GM23248 (cell line): ENCODE measurements at regions not wholly inside any gene's neighbourhood (a gene's known extent, or its start where the extent isn't known, plus 50 kb on each side); places are given as distances from the start of the nearest gene placed in this dataset.
"Not testable (repeated sequence)": the region's sequence is repeated elsewhere in the genome, so short reads cannot be mapped to it uniquely, and the experiment has no call there.

Experiments
- DNase-seq: peaks from one replicate; pipeline ENCODE4 v3.0.0-alpha.2; 2015
- H2AFZ ChIP-seq: fragments of 200-600 bp; sonication (generic); 2 replicates; pipeline ENCODE4 v1.6.1; 2016; ENCODE audit warnings: antibody characterized with exemption
- H3F3A ChIP-seq: fragments of 200-600 bp; sonication (generic); 2 replicates; pipeline ENCODE4 v1.6.1; 2016; ENCODE audit warnings: mild to moderate bottlenecking, antibody characterized with exemption, mixed run types; ENCODE audit not compliant: insufficient read depth
- H3K27ac ChIP-seq: fragments of 200-600 bp; sonication (generic); 2 replicates; pipeline ENCODE4 v1.5.1; 2016; ENCODE audit warnings: mild to moderate bottlenecking
- H3K27me3 ChIP-seq: fragments of 200-600 bp; sonication (generic); replicated peaks from 2 replicates; pipeline ENCODE4 v1.6.1; 2016; ENCODE audit warnings: mild to moderate bottlenecking; ENCODE audit not compliant: insufficient read depth
- H3K36me3 ChIP-seq: fragments of 200-600 bp; sonication (generic); 2 replicates; pipeline ENCODE4 v1.6.1; 2016; ENCODE audit warnings: low read depth, mild to moderate bottlenecking
- H3K4me1 ChIP-seq: fragments of 200-600 bp; sonication (generic); 2 replicates; pipeline ENCODE4 v1.6.1; 2016; ENCODE audit warnings: mild to moderate bottlenecking; ENCODE audit not compliant: insufficient read depth
- H3K4me2 ChIP-seq: fragments of 200-600 bp; sonication (generic); one replicate; pipeline ENCODE4 v1.6.1; 2016; ENCODE audit warnings: mild to moderate bottlenecking; ENCODE audit not compliant: unreplicated experiment
- H3K4me3 ChIP-seq: fragments of 200-600 bp; sonication (generic); 2 replicates; pipeline ENCODE4 v1.5.1; 2016; ENCODE audit warnings: mild to moderate bottlenecking
- H3K79me2 ChIP-seq: fragments of 200-600 bp; sonication (generic); 2 replicates; pipeline ENCODE4 v1.6.1; 2016; ENCODE audit warnings: mild to moderate bottlenecking; ENCODE audit not compliant: insufficient read depth
- H3K9ac ChIP-seq: fragments of 200-600 bp; sonication (generic); 2 replicates; pipeline ENCODE4 v1.6.1; 2016; ENCODE audit warnings: mild to moderate bottlenecking
- H3K9me2 ChIP-seq: fragments of 200-600 bp; sonication (generic); 2 replicates; pipeline ENCODE4 v1.6.1; 2016; ENCODE audit warnings: mixed run types, mild to moderate bottlenecking, moderate library complexity; ENCODE audit not compliant: insufficient read depth
- H3K9me3 ChIP-seq: fragments of 200-600 bp; sonication (generic); one replicate; pipeline ENCODE4 v1.6.1; 2017; ENCODE audit warnings: low read depth
- H4K20me1 ChIP-seq: fragments of 200-600 bp; sonication (generic); 2 replicates; pipeline ENCODE4 v1.6.0; 2016; ENCODE audit not compliant: insufficient read depth
- EZH2 ChIP-seq: fragments of 200-600 bp; sonication (generic); IDR thresholded peaks from 2 replicates; pipeline ENCODE4 v1.6.1; 2018; ENCODE audit warnings: antibody characterized with exemption, mild to moderate bottlenecking; ENCODE audit not compliant: insufficient read depth, poor library complexity, severe bottlenecking
- EZH2phosphoT487 ChIP-seq: fragments of 200-600 bp; sonication (generic); IDR thresholded peaks from 2 replicates; pipeline ENCODE4 v1.6.1; 2018; ENCODE audit warnings: antibody characterized with exemption, moderate library complexity, mild to moderate bottlenecking, low read depth; ENCODE audit not compliant: insufficient read depth
- WGBS, 2 experiments: methylation state at CpG; one replicate each; pipeline ENCODE4 v1.1.6; 2015 to 2017; ENCODE audit warnings: low lambda C conversion rate in 2 of 2, low coverage in 1 of 2; ENCODE audit errors: missing lambda C conversion rate in 2 of 2; 5-methylcytosine and 5-hydroxymethylcytosine counted together
- in situ Hi-C: fragments of 300-500 bp; cut with MboI; formaldehyde crosslinking; loops from 2 replicates; pipeline ENCODE4 v1.15.0; 2020

DNA sequence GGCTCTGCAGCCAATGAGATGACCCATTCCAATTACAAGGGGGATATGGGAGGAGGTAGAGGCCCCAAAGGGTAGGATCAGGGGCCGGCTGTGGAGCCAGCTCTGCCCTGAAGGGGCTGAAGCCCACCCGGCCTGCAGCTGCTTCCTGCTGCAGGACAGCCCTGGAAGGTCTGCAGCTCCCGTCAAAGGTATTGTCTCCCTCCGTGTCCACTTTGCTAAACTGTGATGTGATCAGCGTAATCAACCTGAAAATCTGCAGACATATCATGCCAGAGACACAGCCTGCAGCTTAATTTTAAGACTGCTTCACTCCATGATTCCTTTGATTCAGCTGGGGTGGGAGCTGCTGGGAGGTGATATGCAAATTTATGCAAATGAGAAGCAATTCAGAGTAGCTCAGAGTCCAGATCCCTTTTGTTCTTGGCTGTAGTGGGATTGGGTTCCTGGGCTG, 90.7 kb downstream of the GADD45G start:
- Histone ChIP-seq H3K27ac (no peak overlapping the region), H3K9me3 (no peaks in the 10 kb centered on the region), H3K4me1 (no peaks in the 10 kb centered on the region), H2AFZ (no peak overlapping the region), H3K9ac (no peak overlapping the region), H3K27me3 (no peaks in the 10 kb centered on the region; the same call in 1 of the 2 replicates), H3K79me2 (no peaks in the 10 kb centered on the region), H3K9me2 (no peaks in the 10 kb centered on the region), H4K20me1 (no peaks in the 10 kb centered on the region), H3K36me3 (no peaks in the 10 kb centered on the region), H3F3A (no peaks in the 10 kb centered on the region), H3K4me3 (no peak overlapping the region), H3K4me2 (no peak overlapping the region)
- in situ Hi-C loops = no loop called here
- 49 to 51% methylated on average over 5 of the region's 5 CpGs for WGBS, 2 experiments
- no peak for DNase-seq
- TF ChIP-seq EZH2 (no peak), EZH2phosphoT487 (no peak)

DNA sequence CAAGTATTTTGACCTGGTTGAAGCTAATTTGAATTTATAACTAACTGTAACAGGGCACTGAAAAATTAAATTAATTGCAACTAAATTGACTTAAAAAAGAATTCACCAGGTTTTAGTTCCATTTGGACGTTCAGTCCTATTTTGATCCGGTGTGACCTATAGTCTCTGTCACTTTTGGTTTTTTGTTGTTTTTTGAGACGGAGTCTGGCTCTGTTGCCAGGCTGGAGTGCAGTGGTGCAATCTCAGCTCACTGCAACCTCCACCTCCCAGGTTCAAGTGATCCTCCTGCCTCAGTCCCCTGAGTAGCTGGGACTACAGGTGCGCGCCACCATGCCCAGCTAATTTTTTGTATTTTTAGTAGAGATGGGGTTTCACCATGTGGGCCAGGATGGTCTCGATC, 91.2 kb downstream of the GADD45G start:
- H3K4me2 ChIP-seq, DNase-seq, H3K79me2 ChIP-seq, in situ Hi-C loops, H3K4me1 ChIP-seq, H3K36me3 ChIP-seq, H3K9ac ChIP-seq, H2AFZ ChIP-seq, H4K20me1 ChIP-seq, H3K9me3 ChIP-seq, H3K27me3 ChIP-seq, H3K9me2 ChIP-seq, H3F3A ChIP-seq, H3K4me3 ChIP-seq, H3K27ac ChIP-seq: not testable (repeated sequence)
- 77 to 79% methylated on average over 6 of the region's 6 CpGs for WGBS, 2 experiments

DNA sequence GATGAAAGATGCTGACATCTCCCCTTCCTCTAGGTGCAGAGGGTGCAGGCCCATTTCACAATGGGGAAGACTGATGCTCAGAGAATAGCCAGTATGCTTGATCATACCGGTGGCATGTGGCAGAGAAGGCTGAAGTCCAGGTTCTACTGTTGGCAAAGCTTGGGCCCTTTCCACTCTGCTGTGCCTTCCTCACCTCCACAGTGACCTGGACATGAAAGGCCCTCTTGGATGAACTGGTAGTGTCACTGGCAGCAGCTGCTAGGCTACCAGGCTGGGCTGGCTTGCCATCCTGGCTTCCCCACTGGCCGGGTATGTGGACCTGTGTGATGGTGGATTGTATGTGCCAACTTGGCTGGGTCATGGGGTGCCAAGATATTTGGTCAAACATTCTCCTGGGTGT, 92.0 kb downstream of the GADD45G start:
- H3K9me3 ChIP-seq = no peaks in the 10 kb centered on the region
- no peaks in the 10 kb centered on the region for H4K20me1 ChIP-seq
- H3K9ac ChIP-seq = no peak overlapping the region
- H3K4me1 ChIP-seq = no peaks in the 10 kb centered on the region
- DNase-seq = no peak
- H3K4me3 ChIP-seq = no peak overlapping the region
- no peak overlapping the region for H3K4me2 ChIP-seq
- WGBS, 2 experiments = 44 to 45% methylated on average over 2 of the region's 2 CpGs
- in situ Hi-C loops = no loop called here
- H3K27me3 ChIP-seq = no peaks in the 10 kb centered on the region; the same call in 1 of the 2 replicates
- TF ChIP-seq EZH2 (no peak), EZH2phosphoT487 (no peak)
- no peak overlapping the region for H2AFZ ChIP-seq
- H3K79me2 ChIP-seq = no peaks in the 10 kb centered on the region
- no peak overlapping the region for H3K27ac ChIP-seq
- H3F3A ChIP-seq = no peaks in the 10 kb centered on the region
- no peaks in the 10 kb centered on the region for H3K9me2 ChIP-seq
- H3K36me3 ChIP-seq = no peaks in the 10 kb centered on the region

DNA sequence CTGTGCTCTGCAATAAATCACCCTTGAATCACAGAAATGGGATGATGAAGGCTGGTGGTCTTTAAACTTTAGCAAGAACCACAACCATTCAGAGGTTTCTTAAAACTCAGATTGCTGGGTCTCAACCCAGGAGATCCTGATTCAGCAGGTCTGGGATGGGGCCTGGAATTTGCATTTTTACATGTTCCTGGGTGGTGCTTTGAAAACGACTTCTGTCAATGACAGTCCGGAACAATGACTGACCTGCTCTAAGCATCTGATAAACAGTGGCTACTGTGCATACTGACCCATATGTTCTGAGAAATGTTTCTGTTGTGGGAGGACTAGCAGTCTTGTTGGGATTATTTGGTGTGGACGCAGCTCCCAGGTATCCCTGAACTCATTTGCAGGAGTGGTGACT, 92.7 kb downstream of the GADD45G start:
- in situ Hi-C loops = no loop called here
- no peaks in the 10 kb centered on the region for H3K4me1 ChIP-seq
- no peak for DNase-seq
- no peaks in the 10 kb centered on the region for H3K9me2 ChIP-seq
- no peak for TF ChIP-seq EZH2phosphoT487
- no peak for TF ChIP-seq EZH2
- H2AFZ ChIP-seq = no peak overlapping the region
- no peak overlapping the region for H3K9ac ChIP-seq
- no peak overlapping the region for H3K4me2 ChIP-seq
- 69 to 70% methylated on average over 3 of the region's 3 CpGs for WGBS, 2 experiments
- H3K9me3 ChIP-seq = no peaks in the 10 kb centered on the region
- H3K27me3 ChIP-seq = no peaks in the 10 kb centered on the region
- no peaks in the 10 kb centered on the region for H3K79me2 ChIP-seq
- H3K4me3 ChIP-seq = no peak overlapping the region
- no peaks in the 10 kb centered on the region for H3K36me3 ChIP-seq
- H3K27ac ChIP-seq = no peak overlapping the region
- H3F3A ChIP-seq = no peaks in the 10 kb centered on the region
- H4K20me1 ChIP-seq = no peaks in the 10 kb centered on the region

DNA sequence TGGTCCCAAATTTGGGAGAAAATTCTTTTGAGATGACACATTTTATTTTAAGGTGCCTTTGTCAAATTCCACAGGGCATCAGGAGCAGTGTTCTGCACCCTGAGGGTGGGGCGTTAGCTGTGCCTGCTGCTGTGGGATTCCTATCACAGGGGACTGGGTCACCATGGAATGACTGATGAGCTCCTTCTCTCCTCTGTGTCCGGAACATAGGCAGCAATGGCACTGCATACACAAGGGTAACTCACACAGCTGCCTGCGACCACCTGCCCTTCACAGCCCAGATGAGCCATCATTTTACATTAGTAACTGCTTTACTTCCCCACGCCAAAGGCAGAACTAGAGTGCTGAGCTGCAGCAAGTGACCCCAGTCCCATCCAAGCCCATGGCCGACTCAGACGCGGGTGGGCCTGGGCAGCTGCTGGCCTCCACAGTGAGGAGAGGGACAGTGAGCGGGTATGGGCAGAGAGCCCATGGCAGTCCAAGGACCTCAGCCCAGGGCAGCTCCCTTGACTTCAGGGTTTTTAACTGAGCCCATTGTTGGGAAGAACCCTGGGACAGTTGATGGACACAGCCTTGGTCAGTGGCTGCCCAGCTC, 93.7 kb downstream of the GADD45G start:
- H3K4me3 ChIP-seq = no peak overlapping the region
- H3K27ac ChIP-seq = no peak overlapping the region
- in situ Hi-C loops = no loop called here
- WGBS, 2 experiments = 77 to 81% methylated on average over 8 of the region's 8 CpGs
- DNase-seq = no peak
- no peaks in the 10 kb centered on the region for H3K4me1 ChIP-seq
- no peak overlapping the region for H3K9ac ChIP-seq
- no peaks in the 10 kb centered on the region for H3K79me2 ChIP-seq
- no peaks in the 10 kb centered on the region for H3K9me2 ChIP-seq
- no peaks in the 10 kb centered on the region for H3K9me3 ChIP-seq
- H3K4me2 ChIP-seq = no peak overlapping the region
- no peaks in the 10 kb centered on the region for H3K36me3 ChIP-seq
- H2AFZ ChIP-seq = no peak overlapping the region
- no peak for TF ChIP-seq EZH2phosphoT487
- no peak for TF ChIP-seq EZH2
- H3F3A ChIP-seq = no peaks in the 10 kb centered on the region
- H3K27me3 ChIP-seq = no peaks in the 10 kb centered on the region; the same call in 1 of the 2 replicates
- no peaks in the 10 kb centered on the region for H4K20me1 ChIP-seq
